ENCODE measurements at regions not wholly inside any gene's neighbourhood (a gene's known extent, or its start where the extent isn't known, plus 50 kb on each side); places are given as distances from the start of the nearest gene placed in this dataset.

DNA sequence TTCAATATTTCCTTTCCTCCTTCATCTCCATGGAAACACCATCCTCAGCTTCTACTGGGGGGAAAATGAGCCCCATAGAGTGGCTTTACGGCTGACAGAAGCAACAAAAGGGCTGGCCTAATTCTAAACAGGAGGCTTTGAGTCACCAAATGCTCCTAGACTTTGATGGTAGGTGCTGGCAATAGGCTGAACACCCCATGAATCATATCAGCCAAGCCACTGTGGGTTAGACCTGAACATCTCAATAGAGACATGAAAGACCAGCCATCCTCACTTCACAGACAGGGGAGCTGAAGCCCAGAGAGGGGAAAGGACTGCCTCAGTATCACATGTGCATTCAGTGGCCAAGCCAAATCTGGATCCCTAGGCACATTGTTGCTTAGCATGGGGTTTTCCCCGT lies 107.6 kb downstream of the AMER1 start:
- DNase-seq (ENCODE audit: low read depth), result no peak

GRCh38 chrX:64093761-64094160 lies 111.7 kb downstream of the AMER1 start:
- DNase-seq (ENCODE audit: low read depth), result peak; percentile 14

All from myocyte (in vitro differentiated cells).